ENCODE measurements at regions not wholly inside any gene's neighbourhood (a gene's known extent, or its start where the extent isn't known, plus 50 kb on each side); places are given as distances from the start of the nearest gene placed in this dataset.

- TF ChIP-seq CTCF (IDR thresholded peaks at IDR 0.05) (no peak), SIN3A (IDR thresholded peaks at IDR 0.05; ENCODE audit: borderline replicate concordance, insufficient read depth, low read depth, low read length) (no peak), POLR2AphosphoS5 (IDR thresholded peaks at IDR 0.05; ENCODE audit: low read depth, low read length) (no peak), REST (IDR thresholded peaks at IDR 0.05; ENCODE audit: insufficient read depth in 1 of 2, low read depth in 2 of 2, low read length in 1 of 2) (no peak), TCF7L2 (IDR thresholded peaks at IDR 0.05; ENCODE audit: low read depth, low read length) (no peak)
Observed at GRCh38 chr2:176985871-176986270, 226.7 kb upstream of the HNRNPA3 start.
